SK-N-SH treated with all-trans-retinoic acid at 6 μM for 48 hours (cell line): ENCODE measurements at regions not wholly inside any gene's neighbourhood (a gene's known extent, or its start where the extent isn't known, plus 50 kb on each side); places are given as distances from the start of the nearest gene placed in this dataset.

Source experiments
- ESRRG ChIP-seq: fragments of 250-450 bp; sonication (Bioruptor Pico); IDR thresholded peaks from 2 replicates; pipeline ENCODE4 v1.6.1; 2021; ENCODE audit warnings: mild to moderate bottlenecking
- GLIS3 ChIP-seq: fragments of 250-450 bp; sonication (Bioruptor Pico); IDR thresholded peaks from 2 replicates; pipeline ENCODE4 v1.5.0; 2020; ENCODE audit warnings: mild to moderate bottlenecking, moderate library complexity
- PATZ1 ChIP-seq: fragments of 250-450 bp; sonication (Bioruptor Pico); IDR thresholded peaks from 2 replicates; pipeline ENCODE4 v1.8.0; 2020; ENCODE audit warnings: mild to moderate bottlenecking, moderate library complexity, borderline replicate concordance
- RARB ChIP-seq: fragments of 250-450 bp; sonication (Bioruptor Pico); IDR thresholded peaks from 2 replicates; pipeline ENCODE4 v1.8.0; 2021; ENCODE audit warnings: mild to moderate bottlenecking, moderate library complexity
- TCF4 ChIP-seq: fragments of 250-450 bp; sonication (Bioruptor Pico); IDR thresholded peaks from 2 replicates; pipeline ENCODE4 v1.8.0; 2021; ENCODE audit warnings: mild to moderate bottlenecking, moderate library complexity, borderline replicate concordance
- ZFP30 ChIP-seq: fragments of 450-650 bp; formaldehyde crosslinking; IDR thresholded peaks from 2 replicates; pipeline ENCODE4 v1.5.0; 2022; ENCODE audit warnings: mild to moderate bottlenecking, moderate library complexity
- ZNF8 ChIP-seq: fragments of 450-650 bp; formaldehyde crosslinking; IDR thresholded peaks from 2 replicates; pipeline ENCODE4 v1.5.0; 2020; ENCODE audit warnings: mild to moderate bottlenecking, moderate library complexity

GRCh38 chr2:196369967-196370366 is 198.6 kb upstream of the STK17B start:
- TF ChIP-seq RARB (CRISPR knock-in tag) (no peak), PATZ1 (CRISPR knock-in tag) (no peak), ZNF8 (CRISPR knock-in tag) (no peak), ESRRG (CRISPR knock-in tag) (no peak), GLIS3 (CRISPR knock-in tag) (no peak), ZFP30 (CRISPR knock-in tag) (no peak), TCF4 (CRISPR knock-in tag) (no peak)
